Right lobe of liver (tissue), 6 donors: ENCODE measurements at regions not wholly inside any gene's neighbourhood (a gene's known extent, or its start where the extent isn't known, plus 50 kb on each side); places are given as distances from the start of the nearest gene placed in this dataset.

Experiments used
- ATAC-seq, 4 donors: fragments of 200-7000 bp; cut with Tn5 transposase; one replicate each; pipeline ENCODE4 v1.9.1; 2020; ENCODE audit warnings: mild to moderate bottlenecking in 4 of 4, moderate library complexity in 4 of 4
- DNase-seq, 3 donors: peaks; one replicate each; pipeline ENCODE4 v3.0.0-alpha.2; 2020
- H3K27ac ChIP-seq, 3 donors: fragments of 200-600 bp; one replicate each; pipeline ENCODE4 v1.8.0; 2022
- H3K27me3 ChIP-seq, 2 donors: fragments of 200-600 bp; one replicate each; pipeline ENCODE4 v1.8.0; 2022
- H3K36me3 ChIP-seq, 4 donors: fragments of 200-600 bp; sonication (generic) in 1 of 4; one replicate each; pipeline versions ENCODE4 v1.5.1 to v1.8.0; 2017 to 2022; ENCODE audit warnings: control low read depth in 1 of 4
- H3K4me1 ChIP-seq, 4 donors: fragments of 200-600 bp; sonication (generic) in 1 of 4; one replicate each; pipeline versions ENCODE4 v1.5.1 to v1.8.0; 2017 to 2022; ENCODE audit warnings: control low read depth in 1 of 4
- H3K4me3 ChIP-seq, 3 donors: fragments of 200-600 bp; one replicate each; pipeline ENCODE4 v1.8.0; 2022
- H3K9me3 ChIP-seq, 4 donors: fragments of 200-600 bp; sonication (generic) in 1 of 4; one replicate each; pipeline versions ENCODE4 v1.5.1 to v1.8.0; 2017 to 2022; ENCODE audit warnings: control low read depth in 1 of 4
- POLR2A ChIP-seq: fragments of 450-650 bp; IDR thresholded peaks from one replicate; pipeline ENCODE4 v1.6.1; 2017; ENCODE audit warnings: antibody characterized with exemption, mild to moderate bottlenecking
- WGBS: methylation state at CpG from one replicate; pipeline ENCODE4 v1.1.6; 2018; ENCODE audit warnings: low coverage, low lambda C conversion rate; ENCODE audit not compliant: insufficient coverage; ENCODE audit errors: missing lambda C conversion rate; 5-methylcytosine and 5-hydroxymethylcytosine counted together
- intact Hi-C, 2 donors: fragments of 100-400 bp; cut with DNase I; formaldehyde crosslinking; loops; one replicate each; pipeline versions ENCODE4 v1.11.2 to v1.14.1; 2022
- TF ChIP-seq, protein P1 (sequence below), 4 donors: fragments of 200-600 bp in 3 of 4; fragments of 450-650 bp in 1 of 4; IDR thresholded peaks; one replicate each; pipeline versions ENCODE4 v1.5.1 to v1.8.0; 2016 to 2022; ENCODE audit warnings: antibody characterized with exemption in 4 of 4, mild to moderate bottlenecking in 2 of 4
- donor health status: DM: no; HTN: yes; CAD: no.
- donor health status: DM: no; HTN: no; CAD: no.
- donor health status: DM: no; HTN: no; CAD: no.
- donor health status: DM: no; HTN: yes; CAD: no.
- donor health status: DM: no; HTN: yes; CAD: no.

- no CpG with 5 or more reads among the region's 1 CpG for WGBS
- H3K27me3 ChIP-seq = no peaks in the 10 kb centered on the region
- H3K4me3 ChIP-seq = no peak overlapping the region
- no peaks in the 10 kb centered on the region for H3K9me3 ChIP-seq
- TF ChIP-seq, protein P1, sequence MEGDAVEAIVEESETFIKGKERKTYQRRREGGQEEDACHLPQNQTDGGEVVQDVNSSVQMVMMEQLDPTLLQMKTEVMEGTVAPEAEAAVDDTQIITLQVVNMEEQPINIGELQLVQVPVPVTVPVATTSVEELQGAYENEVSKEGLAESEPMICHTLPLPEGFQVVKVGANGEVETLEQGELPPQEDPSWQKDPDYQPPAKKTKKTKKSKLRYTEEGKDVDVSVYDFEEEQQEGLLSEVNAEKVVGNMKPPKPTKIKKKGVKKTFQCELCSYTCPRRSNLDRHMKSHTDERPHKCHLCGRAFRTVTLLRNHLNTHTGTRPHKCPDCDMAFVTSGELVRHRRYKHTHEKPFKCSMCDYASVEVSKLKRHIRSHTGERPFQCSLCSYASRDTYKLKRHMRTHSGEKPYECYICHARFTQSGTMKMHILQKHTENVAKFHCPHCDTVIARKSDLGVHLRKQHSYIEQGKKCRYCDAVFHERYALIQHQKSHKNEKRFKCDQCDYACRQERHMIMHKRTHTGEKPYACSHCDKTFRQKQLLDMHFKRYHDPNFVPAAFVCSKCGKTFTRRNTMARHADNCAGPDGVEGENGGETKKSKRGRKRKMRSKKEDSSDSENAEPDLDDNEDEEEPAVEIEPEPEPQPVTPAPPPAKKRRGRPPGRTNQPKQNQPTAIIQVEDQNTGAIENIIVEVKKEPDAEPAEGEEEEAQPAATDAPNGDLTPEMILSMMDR (IDR thresholded peaks at IDR 0.05) = no peak
- TF ChIP-seq POLR2A = no peak
- ATAC-seq (peak in 1 of 4 donors; percentile 24), DNase-seq (no peak)
- intact Hi-C loops = no loop called here
- no peaks in the 10 kb centered on the region for H3K4me1 ChIP-seq
- H3K36me3 ChIP-seq = no peaks in the 10 kb centered on the region
- no peak overlapping the region for H3K27ac ChIP-seq
These were observed 142.5 kb downstream of the PJA2 start for GRCh38 chr5:109267283-109267682.

DNA sequence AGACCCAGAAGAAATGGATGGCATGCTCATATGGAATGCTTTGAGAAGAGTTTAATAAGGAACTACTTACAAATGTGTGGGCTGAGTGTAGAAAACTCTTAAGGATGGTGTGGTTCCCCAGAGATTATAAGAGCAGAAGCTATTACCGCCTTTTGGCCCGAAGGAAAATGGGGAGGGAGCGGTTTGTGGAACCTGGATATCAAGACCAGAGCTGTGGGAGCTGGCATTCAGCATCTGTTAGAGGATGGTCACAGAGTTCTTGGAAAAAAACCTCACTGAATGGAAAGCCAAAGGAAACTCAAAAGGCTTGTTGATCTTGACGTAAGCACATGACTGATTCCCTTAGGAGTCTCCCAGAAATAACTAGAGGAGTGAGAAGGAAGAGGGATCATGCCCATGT, 151.0 kb downstream of the PJA2 start:
- WGBS = 100% methylated on average over 4 of the region's 4 CpGs
- no peak overlapping the region for H3K27ac ChIP-seq
- no peaks in the 10 kb centered on the region for H3K27me3 ChIP-seq
- TF ChIP-seq, protein P1 (IDR thresholded peaks at IDR 0.05) = no peak
- no peak for TF ChIP-seq POLR2A
- ATAC-seq (no peak), DNase-seq (no peak)
- H3K4me3 ChIP-seq = no peak overlapping the region
- no peaks in the 10 kb centered on the region for H3K4me1 ChIP-seq
- intact Hi-C loops = no loop called here
- H3K36me3 ChIP-seq = no peaks in the 10 kb centered on the region
- no peaks in the 10 kb centered on the region for H3K9me3 ChIP-seq

DNA sequence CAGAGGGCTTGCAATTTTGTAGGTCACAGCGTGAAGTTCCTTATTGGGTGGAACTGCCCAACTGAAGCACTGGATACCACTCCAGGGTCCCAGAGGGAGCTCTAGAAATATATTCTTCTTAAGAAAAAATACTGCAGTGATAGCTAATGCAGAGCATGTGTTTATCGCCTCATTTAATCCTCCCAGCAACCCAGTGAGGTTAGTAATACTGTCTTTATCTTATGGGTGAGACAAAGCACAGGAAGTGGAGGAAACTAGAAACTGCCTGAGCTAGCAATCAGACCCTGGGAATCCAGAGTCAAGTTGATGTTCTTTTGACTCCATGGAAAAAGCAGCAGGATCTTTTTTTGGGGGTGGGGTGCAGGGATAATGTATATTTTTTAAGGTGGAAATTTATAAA, 153.3 kb downstream of the PJA2 start:
- intact Hi-C loops = no loop called here
- ATAC-seq (peak; percentile 32 to 52 (median 38)), DNase-seq (no peak)
- Histone ChIP-seq H3K27ac (no peak overlapping the region), H3K9me3 (no peaks in the 10 kb centered on the region), H3K4me1 (no peaks in the 10 kb centered on the region), H3K4me3 (no peak overlapping the region), H3K27me3 (no peaks in the 10 kb centered on the region), H3K36me3 (no peaks in the 10 kb centered on the region)
- WGBS = 75% methylated on average over 2 of the region's 2 CpGs
- TF ChIP-seq, protein P1 (IDR thresholded peaks at IDR 0.05) = no peak
- no peak for TF ChIP-seq POLR2A

GRCh38 chr5:109254511-109254910, 155.3 kb downstream of the PJA2 start:
- intact Hi-C loops = no loop called here
- 45% methylated on average over 1 of the region's 1 CpG for WGBS
- no peak overlapping the region for H3K4me3 ChIP-seq
- no peaks in the 10 kb centered on the region for H3K36me3 ChIP-seq
- H3K4me1 ChIP-seq = no peaks in the 10 kb centered on the region
- TF ChIP-seq POLR2A = no peak
- TF ChIP-seq, protein P1 (IDR thresholded peaks at IDR 0.05) = no peak
- H3K9me3 ChIP-seq = no peaks in the 10 kb centered on the region
- ATAC-seq = no peak
- no peak overlapping the region for H3K27ac ChIP-seq
- no peaks in the 10 kb centered on the region for H3K27me3 ChIP-seq
- no peak for DNase-seq

DNA sequence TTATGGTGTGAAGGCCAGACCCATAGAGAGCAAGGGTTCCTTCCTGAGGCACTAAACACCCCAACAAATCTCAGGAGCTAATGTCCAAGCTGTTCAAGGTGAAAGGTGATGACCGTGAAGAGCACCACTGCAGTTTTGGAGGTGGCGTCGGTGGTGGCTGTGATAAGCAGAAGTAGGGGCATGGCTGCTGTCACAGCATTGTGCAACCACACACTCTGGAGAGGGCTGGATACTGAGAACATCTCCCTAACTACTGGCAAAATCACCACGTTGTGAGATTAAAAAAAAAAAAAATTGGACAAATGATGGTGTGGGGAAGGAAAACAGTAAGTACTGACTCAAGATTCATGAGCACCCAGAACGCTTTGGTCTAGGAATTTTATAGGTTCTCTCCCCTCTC, 156.5 kb downstream of the PJA2 start:
- Histone ChIP-seq H3K27ac (no peak overlapping the region), H3K36me3 (no peaks in the 10 kb centered on the region), H3K4me1 (no peaks in the 10 kb centered on the region), H3K27me3 (no peaks in the 10 kb centered on the region), H3K4me3 (no peak overlapping the region), H3K9me3 (no peaks in the 10 kb centered on the region)
- intact Hi-C loops = no loop called here
- DNase-seq (no peak), ATAC-seq (no peak)
- 54% methylated on average over 4 of the region's 5 CpGs for WGBS
- TF ChIP-seq POLR2A = no peak
- TF ChIP-seq, protein P1 (IDR thresholded peaks at IDR 0.05) = no peak
